ENCODE measurements at regions not wholly inside any gene's neighbourhood (a gene's known extent, or its start where the extent isn't known, plus 50 kb on each side); places are given as distances from the start of the nearest gene placed in this dataset.
A peak's percentile ranks its signal among the peaks of the same experiment; 100 is the strongest.

DNA sequence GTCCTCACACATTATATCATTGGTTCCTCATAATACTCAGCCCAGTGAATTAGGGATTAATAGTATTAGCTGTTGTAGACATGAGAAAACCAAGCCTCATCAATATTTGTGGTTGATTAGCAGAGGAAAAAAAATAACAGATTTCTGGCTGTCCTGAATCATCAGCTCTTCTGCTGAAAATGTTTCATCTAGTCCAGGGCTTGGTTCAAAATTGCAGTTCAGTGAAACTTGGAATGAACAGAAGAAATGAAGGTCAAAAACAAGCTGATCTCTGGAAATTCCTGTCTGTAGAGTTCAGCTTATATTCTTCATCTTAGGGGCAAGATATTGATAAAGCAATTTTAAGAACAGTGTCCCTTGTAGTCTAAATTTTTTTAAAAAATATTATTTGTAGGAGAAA is 361.1 kb upstream of the CCDC179 start:
- H3K36me3 ChIP-seq (ENCODE audit: control insufficient read depth, insufficient read depth, low read length) = no peaks in the 10 kb centered on the region
- POLR2A ChIA-PET = no interaction called here
- DNase-seq (ENCODE audit: low read depth) = no peak
- no peaks in the 10 kb centered on the region for H3K27me3 ChIP-seq (ENCODE audit: control insufficient read depth, insufficient read depth, low read length)
- CTCF ChIA-PET = no interaction called here
- TF ChIP-seq, protein P1, sequence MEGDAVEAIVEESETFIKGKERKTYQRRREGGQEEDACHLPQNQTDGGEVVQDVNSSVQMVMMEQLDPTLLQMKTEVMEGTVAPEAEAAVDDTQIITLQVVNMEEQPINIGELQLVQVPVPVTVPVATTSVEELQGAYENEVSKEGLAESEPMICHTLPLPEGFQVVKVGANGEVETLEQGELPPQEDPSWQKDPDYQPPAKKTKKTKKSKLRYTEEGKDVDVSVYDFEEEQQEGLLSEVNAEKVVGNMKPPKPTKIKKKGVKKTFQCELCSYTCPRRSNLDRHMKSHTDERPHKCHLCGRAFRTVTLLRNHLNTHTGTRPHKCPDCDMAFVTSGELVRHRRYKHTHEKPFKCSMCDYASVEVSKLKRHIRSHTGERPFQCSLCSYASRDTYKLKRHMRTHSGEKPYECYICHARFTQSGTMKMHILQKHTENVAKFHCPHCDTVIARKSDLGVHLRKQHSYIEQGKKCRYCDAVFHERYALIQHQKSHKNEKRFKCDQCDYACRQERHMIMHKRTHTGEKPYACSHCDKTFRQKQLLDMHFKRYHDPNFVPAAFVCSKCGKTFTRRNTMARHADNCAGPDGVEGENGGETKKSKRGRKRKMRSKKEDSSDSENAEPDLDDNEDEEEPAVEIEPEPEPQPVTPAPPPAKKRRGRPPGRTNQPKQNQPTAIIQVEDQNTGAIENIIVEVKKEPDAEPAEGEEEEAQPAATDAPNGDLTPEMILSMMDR (IDR thresholded peaks at IDR 0.05; ENCODE audit: insufficient read depth, low read depth, low read length) = no peak
- no peak overlapping the region for H3K4me3 ChIP-seq (ENCODE audit: low read depth, low read length)

DNA sequence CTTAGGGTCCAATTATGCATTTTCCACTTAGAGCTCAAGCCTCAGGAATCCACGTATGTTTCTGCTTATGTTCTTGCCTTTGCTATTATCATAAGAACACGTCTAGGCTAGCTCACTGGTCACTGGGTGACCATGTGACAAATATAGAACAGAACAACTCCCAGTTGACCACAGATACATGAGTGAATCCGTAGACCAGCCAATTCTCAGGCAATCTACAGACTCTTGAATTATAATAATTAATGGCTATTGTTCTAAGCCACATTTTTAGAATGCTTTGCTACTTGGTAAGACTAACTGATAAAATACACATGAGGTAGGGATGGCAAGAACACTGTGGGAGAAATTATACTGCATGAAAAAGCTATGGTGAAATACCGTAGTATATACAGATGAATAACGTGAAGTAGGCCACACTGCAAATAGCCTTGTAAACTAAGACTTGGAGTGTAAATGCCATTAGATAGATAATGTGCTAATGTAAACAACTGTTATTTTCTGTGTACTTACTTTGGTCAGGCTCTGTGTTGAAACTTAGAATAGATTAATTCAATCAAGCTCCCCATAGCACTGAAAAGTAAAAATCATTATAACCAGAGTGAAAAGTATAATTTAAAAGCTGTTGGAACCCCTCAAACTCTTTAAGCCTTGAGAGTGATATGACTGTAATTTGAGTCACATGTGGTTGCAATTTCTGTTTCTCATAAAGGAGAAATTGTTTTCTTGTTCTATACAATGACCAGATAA is 366.2 kb upstream of the CCDC179 start:
- Histone ChIP-seq H3K27me3 (ENCODE audit: control insufficient read depth, insufficient read depth, low read length) (no peaks in the 10 kb centered on the region), H3K4me3 (ENCODE audit: low read depth, low read length) (no peak overlapping the region), H3K36me3 (ENCODE audit: control insufficient read depth, insufficient read depth, low read length) (no peaks in the 10 kb centered on the region)
- TF ChIP-seq, protein P1 (IDR thresholded peaks at IDR 0.05; ENCODE audit: insufficient read depth, low read depth, low read length) = no peak
- no peak for DNase-seq (ENCODE audit: low read depth)
- CTCF ChIA-PET = interaction anchor here (0.6 kb wide), 1 partner anchor 116 kb away, joined by 4 read pairs; no protein-coding TSS in a partner anchor
- POLR2A ChIA-PET = no interaction called here

DNA sequence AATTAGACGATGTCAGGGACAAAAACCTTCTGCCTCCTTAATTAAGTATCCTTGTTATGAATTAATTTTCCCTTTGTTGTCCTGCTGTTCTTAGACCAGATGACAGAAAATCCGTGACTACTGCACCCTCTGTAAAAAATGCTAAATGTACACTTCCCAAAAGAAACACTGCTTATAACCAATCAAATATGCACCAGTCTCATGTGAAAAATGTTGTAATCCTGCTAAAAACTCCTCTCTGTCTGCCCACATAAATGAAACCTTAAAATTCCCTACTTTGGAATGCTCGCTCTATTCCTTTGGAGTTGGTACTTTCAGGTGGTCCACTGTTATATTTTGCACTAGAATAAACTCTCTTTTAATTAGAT is 366.8 kb upstream of the CCDC179 start:
- no peak for DNase-seq (ENCODE audit: low read depth)

DNA sequence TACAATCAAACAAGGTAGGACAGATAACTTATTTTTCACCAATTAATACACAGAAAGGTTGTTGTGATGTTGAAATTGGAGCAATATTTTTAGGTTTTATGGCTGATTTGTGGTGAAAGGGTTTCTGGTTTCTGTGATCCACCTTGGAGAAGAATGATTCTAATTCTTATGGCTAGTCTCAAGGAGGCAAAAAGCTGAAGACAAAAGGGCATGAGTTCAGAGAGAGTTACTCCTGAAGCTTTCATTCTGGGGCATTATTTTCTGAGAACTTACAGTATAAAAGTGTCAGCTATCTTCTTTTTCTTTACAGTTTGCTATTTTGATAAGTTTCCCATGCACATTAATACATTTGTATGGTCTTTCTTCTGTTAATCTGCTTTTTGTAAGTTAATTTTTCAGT is 372.4 kb upstream of the CCDC179 start:
- Histone ChIP-seq H3K36me3 (ENCODE audit: control insufficient read depth, insufficient read depth, low read length) (no peaks in the 10 kb centered on the region), H3K4me3 (ENCODE audit: low read depth, low read length) (no peak overlapping the region), H3K27me3 (ENCODE audit: control insufficient read depth, insufficient read depth, low read length) (no peaks in the 10 kb centered on the region)
- no peak for DNase-seq (ENCODE audit: low read depth)
- ChIA-PET POLR2A (no interaction called here), CTCF (no interaction called here)
- TF ChIP-seq, protein P1 (IDR thresholded peaks at IDR 0.05; ENCODE audit: insufficient read depth, low read depth, low read length) = no peak

More for the DNA sequence above, 366.8 kb upstream of the CCDC179 start:
- ChIA-PET POLR2A (no interaction called here), CTCF (no interaction called here)
- Histone ChIP-seq H3K36me3 (ENCODE audit: control insufficient read depth, insufficient read depth, low read length) (no peaks in the 10 kb centered on the region), H3K27me3 (ENCODE audit: control insufficient read depth, insufficient read depth, low read length) (no peaks in the 10 kb centered on the region), H3K4me3 (ENCODE audit: low read depth, low read length) (no peak overlapping the region)
- TF ChIP-seq, protein P1 (IDR thresholded peaks at IDR 0.05; ENCODE audit: insufficient read depth, low read depth, low read length) = no peak

DNA sequence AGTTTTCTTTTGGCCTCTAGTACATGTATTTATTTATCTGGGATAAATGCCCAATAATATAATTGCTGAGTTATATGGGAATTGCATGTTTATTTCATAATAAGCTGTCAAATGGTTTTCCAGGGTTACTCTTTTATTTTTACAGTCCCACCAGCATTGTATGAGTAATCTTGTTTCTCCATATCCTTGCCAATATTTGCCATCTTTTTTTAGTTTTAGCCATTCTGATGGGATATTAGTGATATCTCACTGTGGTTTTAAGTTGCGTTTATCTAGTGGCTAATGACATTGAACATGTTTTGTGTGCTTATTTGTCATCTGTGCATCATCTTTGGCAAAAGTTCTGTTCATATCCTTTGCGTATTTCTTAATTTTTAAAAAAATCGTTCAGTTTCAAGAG is 372.8 kb upstream of the CCDC179 start:
- TF ChIP-seq, protein P1 (IDR thresholded peaks at IDR 0.05; ENCODE audit: insufficient read depth, low read depth, low read length) = no peak
- Histone ChIP-seq H3K36me3 (ENCODE audit: control insufficient read depth, insufficient read depth, low read length) (no peaks in the 10 kb centered on the region), H3K4me3 (ENCODE audit: low read depth, low read length) (no peak overlapping the region), H3K27me3 (ENCODE audit: control insufficient read depth, insufficient read depth, low read length) (no peaks in the 10 kb centered on the region)
- POLR2A ChIA-PET = no interaction called here
- peak; percentile 59 for DNase-seq (ENCODE audit: low read depth)
- CTCF ChIA-PET = no interaction called here
